ENCODE measurements at regions not wholly inside any gene's neighbourhood (a gene's known extent, or its start where the extent isn't known, plus 50 kb on each side); places are given as distances from the start of the nearest gene placed in this dataset.
"Not testable (repeated sequence)": the region's sequence is repeated elsewhere in the genome, so short reads cannot be mapped to it uniquely, and the experiment has no call there.

- no peak for DNase-seq (ENCODE audit: extremely low read depth in 1 of 2, low read depth in 1 of 2)
These were observed 159.1 kb upstream of the FOXF1 start for GRCh38 chr16:86351041-86351784.

GRCh38 chr16:86351785-86352139 lies 158.6 kb upstream of the FOXF1 start:
- not testable (repeated sequence) for DNase-seq (ENCODE audit: extremely low read depth in 1 of 2, low read depth in 1 of 2)

GRCh38 chr16:86353148-86353547 lies 157.2 kb upstream of the FOXF1 start:
- no peak for DNase-seq (ENCODE audit: extremely low read depth in 1 of 2, low read depth in 1 of 2)

GRCh38 chr16:86353948-86354347 lies 156.4 kb upstream of the FOXF1 start:
- DNase-seq (ENCODE audit: extremely low read depth in 1 of 2, low read depth in 1 of 2): no peak

GRCh38 chr16:86354641-86355513 lies 155.4 kb upstream of the FOXF1 start:
- no peak for DNase-seq (ENCODE audit: extremely low read depth in 1 of 2, low read depth in 1 of 2)

- DNase-seq (ENCODE audit: extremely low read depth in 1 of 2, low read depth in 1 of 2): no peak
These were observed 154.8 kb upstream of the FOXF1 start for GRCh38 chr16:86355531-86355930.

- DNase-seq (ENCODE audit: extremely low read depth in 1 of 2, low read depth in 1 of 2): no peak
These were observed 154.4 kb upstream of the FOXF1 start for GRCh38 chr16:86355951-86356350.

- no peak for DNase-seq (ENCODE audit: extremely low read depth in 1 of 2, low read depth in 1 of 2)
These were observed 153.5 kb upstream of the FOXF1 start for GRCh38 chr16:86356804-86357203.

GRCh38 chr16:86357303-86357702 lies 153.0 kb upstream of the FOXF1 start:
- DNase-seq (ENCODE audit: extremely low read depth in 1 of 2, low read depth in 1 of 2): no peak

- DNase-seq (ENCODE audit: extremely low read depth in 1 of 2, low read depth in 1 of 2): no peak
These were observed 152.4 kb upstream of the FOXF1 start for GRCh38 chr16:86357950-86358349.

GRCh38 chr16:86359571-86359970 lies 150.8 kb upstream of the FOXF1 start:
- DNase-seq (ENCODE audit: extremely low read depth in 1 of 2, low read depth in 1 of 2): no peak

- DNase-seq (ENCODE audit: extremely low read depth in 1 of 2, low read depth in 1 of 2): no peak
These were observed 148.0 kb upstream of the FOXF1 start for GRCh38 chr16:86362155-86362849.

- no peak for DNase-seq (ENCODE audit: extremely low read depth in 1 of 2, low read depth in 1 of 2)
These were observed 147.3 kb upstream of the FOXF1 start for GRCh38 chr16:86363057-86363490.

GRCh38 chr16:86363836-86364618 lies 146.3 kb upstream of the FOXF1 start:
- DNase-seq (ENCODE audit: extremely low read depth in 1 of 2, low read depth in 1 of 2): no peak

- DNase-seq (ENCODE audit: extremely low read depth in 1 of 2, low read depth in 1 of 2): no peak
These were observed 145.5 kb upstream of the FOXF1 start for GRCh38 chr16:86364653-86365380.

GRCh38 chr16:86365513-86366273 lies 144.6 kb upstream of the FOXF1 start:
- no peak for DNase-seq (ENCODE audit: extremely low read depth in 1 of 2, low read depth in 1 of 2)

- no peak for DNase-seq (ENCODE audit: extremely low read depth in 1 of 2, low read depth in 1 of 2)
These were observed 143.8 kb upstream of the FOXF1 start for GRCh38 chr16:86366481-86366880.

GRCh38 chr16:86367291-86368072 lies 142.8 kb upstream of the FOXF1 start:
- no peak for DNase-seq (ENCODE audit: extremely low read depth in 1 of 2, low read depth in 1 of 2)

- DNase-seq (ENCODE audit: extremely low read depth in 1 of 2, low read depth in 1 of 2): no peak
These were observed 142.1 kb upstream of the FOXF1 start for GRCh38 chr16:86368261-86368660.
